Naive thymus-derived CD8-positive, alpha-beta T cell (primary cell): ENCODE measurements at regions not wholly inside any gene's neighbourhood (a gene's known extent, or its start where the extent isn't known, plus 50 kb on each side); places are given as distances from the start of the nearest gene placed in this dataset.

Experiments used
- ATAC-seq, 2 donors: fragments of 150-1000 bp; cut with Tn5 transposase in 1 of 2; sonication (Bioruptor Pico), chemical (Tn5 transposase) in 1 of 2; 1 replicate in 1 of 2; 2 replicates in 1 of 2; pipeline ENCODE4 v1.10.0; 2021; ENCODE audit warnings: mild to moderate bottlenecking in 2 of 2, moderate library complexity in 2 of 2
- POLR2A ChIA-PET: fragments of 350-600 bp; sonication (Branson Sonifier 250); formaldehyde crosslinking; loops from one replicate; lab custom pipeline; 2021; ENCODE audit warnings: antibody characterized with exemption; lab: Charles Lee
- DNase-seq, 10 donors: peaks; one replicate each; pipeline versions ENCODE4 v3.0.0 to v3.0.0-alpha.2; 2020 to 2022
- H3K27ac Mint-ChIP-seq, 10 donors: one replicate each; pipeline ENCODE4 v1.8.0; 2020 to 2022; ENCODE audit warnings: mild to moderate bottlenecking in 10 of 10, mixed read lengths in 10 of 10, moderate library complexity in 4 of 10, inconsistent platforms in 1 of 10
- H3K27me3 Mint-ChIP-seq, 5 donors: one replicate each; pipeline ENCODE4 v1.8.0; 2021 to 2022; ENCODE audit warnings: mixed read lengths in 5 of 5
- H3K36me3 Mint-ChIP-seq, 3 donors: one replicate each; pipeline ENCODE4 v1.8.0; 2020 to 2022; ENCODE audit warnings: mixed read lengths in 3 of 3, mild to moderate bottlenecking in 2 of 3, inconsistent platforms in 1 of 3
- H3K4me1 Mint-ChIP-seq, 4 donors: one replicate each; pipeline ENCODE4 v1.8.0; 2021 to 2022; ENCODE audit warnings: mixed read lengths in 4 of 4
- H3K4me3 Mint-ChIP-seq, 10 donors: one replicate each; pipeline ENCODE4 v1.8.0; 2020 to 2022; ENCODE audit warnings: mild to moderate bottlenecking in 10 of 10, mixed read lengths in 10 of 10, moderate library complexity in 6 of 10, inconsistent platforms in 1 of 10
- H3K9me3 Mint-ChIP-seq, 9 donors: one replicate each; pipeline ENCODE4 v1.8.0; 2020 to 2022; ENCODE audit warnings: mixed read lengths in 9 of 9, mild to moderate bottlenecking in 3 of 9, inconsistent platforms in 1 of 9, moderate library complexity in 1 of 9

DNA sequence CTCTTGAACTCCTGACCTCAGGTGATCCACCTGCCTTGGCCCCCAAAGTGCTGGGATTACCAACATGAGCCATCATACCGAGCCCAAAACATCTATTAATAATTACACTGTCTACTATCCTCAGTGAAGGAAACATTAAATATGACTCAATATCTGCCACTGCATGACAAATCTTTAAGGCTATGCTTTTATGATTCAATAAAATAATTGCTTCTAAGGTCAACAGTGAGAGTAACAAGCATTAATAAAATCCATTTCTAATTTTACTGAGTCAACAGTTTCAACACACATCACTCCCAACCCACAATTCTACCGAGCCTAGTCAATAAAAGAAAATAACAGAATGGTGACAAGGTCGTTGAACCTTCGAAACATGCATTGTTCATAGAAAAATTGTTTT lies 125.5 kb upstream of the CHRM3 start:
- no peaks in the 10 kb centered on the region for H3K36me3 Mint-ChIP-seq
- no peak for ATAC-seq
- no peaks in the 10 kb centered on the region for H3K4me1 Mint-ChIP-seq
- H3K27me3 Mint-ChIP-seq: peaks cover 0 to 10% (median 0%) of the 10 kb centered on the region in 5 donors
- H3K9me3 Mint-ChIP-seq: peaks cover 0 to 21% (median 4%) of the 10 kb centered on the region in 9 donors
- POLR2A ChIA-PET: no interaction called here
- no peak for DNase-seq
- H3K4me3 Mint-ChIP-seq: no peak overlapping the region
- no peak overlapping the region for H3K27ac Mint-ChIP-seq

DNA sequence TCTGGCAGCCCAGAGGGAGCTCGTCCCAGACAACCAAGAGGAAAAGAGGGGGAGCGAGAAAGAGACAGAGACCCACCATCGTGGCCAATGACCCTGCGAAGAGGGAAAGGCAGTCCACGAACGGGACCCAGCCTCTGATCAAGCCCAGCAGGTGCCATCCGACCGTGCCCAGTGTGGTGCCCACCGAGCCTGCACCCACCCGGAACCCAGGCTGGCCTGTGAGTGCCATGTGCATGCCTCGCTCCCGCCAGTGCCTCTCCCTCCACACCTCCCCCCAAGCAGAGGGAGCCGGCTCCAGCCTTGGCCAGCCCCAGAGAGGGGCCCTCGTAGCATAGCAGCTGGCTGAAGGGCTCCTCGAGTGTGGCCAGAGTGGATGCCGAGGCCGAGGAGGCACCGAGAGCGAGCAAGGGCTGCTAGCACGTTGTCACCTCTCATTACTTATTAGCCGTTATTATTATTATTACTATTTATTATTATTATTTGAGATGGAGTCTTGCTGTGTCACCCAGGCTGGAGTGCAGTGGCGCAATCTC lies 130.7 kb upstream of the CHRM3 start:
- H3K27me3 Mint-ChIP-seq: peaks cover 0 to 12% (median 0%) of the 10 kb centered on the region in 5 donors
- H3K27ac Mint-ChIP-seq: no peak overlapping the region
- no peaks in the 10 kb centered on the region for H3K36me3 Mint-ChIP-seq
- ATAC-seq: no peak
- H3K9me3 Mint-ChIP-seq: peaks cover 0 to 27% (median 5%) of the 10 kb centered on the region in 9 donors
- no peaks in the 10 kb centered on the region for H3K4me1 Mint-ChIP-seq
- no peak overlapping the region for H3K4me3 Mint-ChIP-seq
- POLR2A ChIA-PET: no interaction called here
- DNase-seq: no peak

DNA sequence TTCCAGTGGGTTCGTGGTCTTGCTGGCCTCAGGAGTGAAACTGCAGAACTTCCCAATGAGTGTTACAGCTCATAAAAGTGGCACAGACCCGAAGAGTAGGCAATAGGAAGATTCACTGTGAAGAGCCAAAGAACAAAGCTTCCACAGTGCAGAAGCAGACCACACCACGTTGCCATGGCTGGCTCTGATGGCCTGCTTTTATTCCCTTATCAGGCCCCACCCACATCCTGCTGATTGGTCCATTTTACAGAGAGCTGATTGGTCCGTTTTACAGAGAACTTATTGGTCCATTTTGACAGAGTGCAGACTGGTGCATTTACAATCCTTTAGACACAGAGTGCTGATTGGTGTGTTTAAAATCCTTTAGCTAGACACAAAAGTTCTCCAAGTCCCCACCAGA lies 131.4 kb upstream of the CHRM3 start:
- H3K36me3 Mint-ChIP-seq: no peaks in the 10 kb centered on the region
- no peak overlapping the region for H3K4me3 Mint-ChIP-seq
- POLR2A ChIA-PET: no interaction called here
- ATAC-seq (no peak), DNase-seq (no peak)
- H3K27ac Mint-ChIP-seq: no peak overlapping the region
- no peaks in the 10 kb centered on the region for H3K4me1 Mint-ChIP-seq
- peaks cover 0 to 12% (median 0%) of the 10 kb centered on the region in 5 donors for H3K27me3 Mint-ChIP-seq
- peaks cover 0 to 27% (median 5%) of the 10 kb centered on the region in 9 donors for H3K9me3 Mint-ChIP-seq

GRCh38 chr1:239253032-239253431 lies 133.3 kb upstream of the CHRM3 start:
- Mint-ChIP-seq H3K27me3 (peaks cover 0 to 7% (median 0%) of the 10 kb centered on the region in 5 donors), H3K9me3 (peaks cover 0 to 27% (median 5%) of the 10 kb centered on the region in 9 donors), H3K4me3 (no peak overlapping the region), H3K27ac (no peak overlapping the region), H3K4me1 (no peaks in the 10 kb centered on the region), H3K36me3 (no peaks in the 10 kb centered on the region)
- POLR2A ChIA-PET: no interaction called here
- ATAC-seq (no peak), DNase-seq (no peak)

GRCh38 chr1:239250353-239251035 lies 135.9 kb upstream of the CHRM3 start:
- H3K9me3 Mint-ChIP-seq: peaks cover 0 to 16% (median 0%) of the 10 kb centered on the region in 9 donors

GRCh38 chr1:239247285-239247684 lies 139.1 kb upstream of the CHRM3 start:
- Mint-ChIP-seq H3K4me1 (no peaks in the 10 kb centered on the region), H3K4me3 (no peak overlapping the region), H3K36me3 (no peaks in the 10 kb centered on the region), H3K9me3 (peaks cover 0 to 14% (median 0%) of the 10 kb centered on the region in 9 donors), H3K27me3 (peaks cover 0 to 5% (median 0%) of the 10 kb centered on the region in 5 donors), H3K27ac (no peak overlapping the region)
- ATAC-seq (no peak), DNase-seq (no peak)
- POLR2A ChIA-PET: no interaction called here

More at GRCh38 chr1:239250353-239251035, 135.9 kb upstream of the CHRM3 start:
- Mint-ChIP-seq H3K27me3 (peaks cover 0 to 5% (median 0%) of the 10 kb centered on the region in 5 donors), H3K4me3 (no peak overlapping the region), H3K27ac (no peak overlapping the region), H3K36me3 (no peaks in the 10 kb centered on the region), H3K4me1 (no peaks in the 10 kb centered on the region)
- DNase-seq (no peak), ATAC-seq (no peak)
- POLR2A ChIA-PET: no interaction called here

DNA sequence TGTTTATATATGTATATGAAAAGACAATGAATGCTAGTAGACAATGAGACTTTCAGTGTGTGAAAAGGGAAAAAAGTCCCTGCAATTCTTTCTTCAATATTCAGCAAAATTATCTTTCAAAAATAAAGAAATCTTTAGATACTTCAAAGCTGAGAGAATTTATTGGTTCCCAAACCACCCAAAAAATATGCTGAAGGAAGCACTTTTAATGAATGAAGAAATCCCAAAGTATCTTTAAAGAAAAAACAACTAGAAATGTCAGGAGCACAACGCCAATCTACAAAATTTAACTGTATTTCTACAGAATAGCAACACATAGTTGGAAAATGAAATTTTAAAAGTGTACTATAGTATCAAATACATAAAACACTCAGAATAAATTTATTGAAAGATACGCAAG lies 142.3 kb upstream of the CHRM3 start:
- DNase-seq (no peak), ATAC-seq (no peak)
- no peak overlapping the region for H3K4me3 Mint-ChIP-seq
- no peaks in the 10 kb centered on the region for H3K4me1 Mint-ChIP-seq
- H3K9me3 Mint-ChIP-seq: peaks cover 0 to 3% (median 0%) of the 10 kb centered on the region in 9 donors
- H3K27me3 Mint-ChIP-seq: peaks cover 0 to 2% (median 0%) of the 10 kb centered on the region in 5 donors
- no peak overlapping the region for H3K27ac Mint-ChIP-seq
- no peaks in the 10 kb centered on the region for H3K36me3 Mint-ChIP-seq
- POLR2A ChIA-PET: no interaction called here

DNA sequence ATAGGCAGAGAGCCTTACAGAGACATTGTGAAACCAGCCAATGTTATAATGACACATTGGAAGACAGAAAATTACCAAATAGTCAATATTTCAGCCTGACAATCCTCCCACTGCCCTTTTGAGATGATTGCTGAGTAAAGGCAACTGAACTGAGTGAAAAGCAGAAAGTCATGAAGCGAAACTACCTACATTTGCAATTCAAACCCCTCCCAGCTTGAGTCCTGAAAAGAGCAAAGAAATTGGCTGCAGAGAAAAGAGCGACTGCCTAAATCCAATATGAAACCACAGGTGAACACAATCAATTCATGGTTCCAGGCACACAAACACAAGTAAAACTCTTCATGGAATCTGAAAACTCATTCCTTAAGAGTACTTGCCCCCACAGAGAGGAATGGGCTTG lies 143.4 kb upstream of the CHRM3 start:
- Mint-ChIP-seq H3K27ac (no peak overlapping the region), H3K36me3 (no peaks in the 10 kb centered on the region), H3K4me3 (no peak overlapping the region), H3K4me1 (no peaks in the 10 kb centered on the region), H3K9me3 (peaks cover 0 to 3% (median 0%) of the 10 kb centered on the region in 9 donors), H3K27me3 (peaks cover 0 to 2% (median 0%) of the 10 kb centered on the region in 5 donors)
- POLR2A ChIA-PET: no interaction called here
- no peak for DNase-seq
- ATAC-seq: no peak

DNA sequence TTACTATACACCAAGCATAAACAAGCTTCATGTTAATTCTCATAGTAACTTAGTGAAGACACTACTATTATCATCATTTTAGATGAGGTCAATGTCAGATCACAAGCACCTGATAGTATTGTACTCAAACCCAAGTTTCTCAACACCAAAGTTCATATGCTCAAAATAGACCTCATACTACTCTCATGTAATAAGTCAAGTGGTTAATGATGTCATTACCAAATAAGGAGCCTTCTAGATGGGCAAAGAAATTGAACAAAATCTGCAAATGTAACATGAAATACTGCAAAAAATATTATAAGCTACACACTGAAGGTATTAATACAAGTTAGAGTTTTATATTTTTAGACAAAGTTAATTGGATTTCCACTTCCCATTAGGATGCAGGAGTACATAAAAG lies 144.0 kb upstream of the CHRM3 start:
- DNase-seq: no peak
- no peak overlapping the region for H3K27ac Mint-ChIP-seq
- H3K4me1 Mint-ChIP-seq: no peaks in the 10 kb centered on the region
- ATAC-seq: no peak
- H3K36me3 Mint-ChIP-seq: no peaks in the 10 kb centered on the region
- peaks cover 0 to 2% (median 0%) of the 10 kb centered on the region in 5 donors for H3K27me3 Mint-ChIP-seq
- POLR2A ChIA-PET: no interaction called here
- H3K4me3 Mint-ChIP-seq: no peak overlapping the region
- H3K9me3 Mint-ChIP-seq: peaks cover 0 to 3% (median 0%) of the 10 kb centered on the region in 9 donors

- Mint-ChIP-seq H3K27me3 (peaks cover 0 to 2% (median 0%) of the 10 kb centered on the region in 5 donors), H3K4me1 (no peaks in the 10 kb centered on the region), H3K9me3 (peaks cover 0 to 3% (median 0%) of the 10 kb centered on the region in 9 donors), H3K4me3 (no peak overlapping the region), H3K36me3 (no peaks in the 10 kb centered on the region), H3K27ac (no peak overlapping the region)
- ATAC-seq: no peak
- POLR2A ChIA-PET: no interaction called here
- no peak for DNase-seq
Measured at GRCh38 chr1:239240736-239241135, 145.6 kb upstream of the CHRM3 start.

DNA sequence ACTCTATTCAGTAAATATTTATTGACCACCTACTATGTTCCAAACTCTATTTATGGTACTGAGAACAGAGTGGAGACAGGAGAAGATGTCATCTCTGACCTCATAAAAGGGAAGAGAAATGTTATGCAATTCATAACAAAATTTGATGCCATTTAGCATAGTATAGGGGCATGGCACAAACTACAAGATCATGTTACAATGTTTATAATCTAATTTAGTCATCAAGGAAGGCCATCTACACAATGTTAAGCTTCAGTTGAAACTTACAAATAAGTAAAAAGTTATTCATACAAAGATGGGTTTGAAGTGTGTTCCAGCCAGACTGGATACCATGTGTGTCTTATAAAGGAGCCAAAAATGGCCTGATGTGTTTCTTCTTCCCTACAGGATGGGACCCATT lies 146.8 kb upstream of the CHRM3 start:
- POLR2A ChIA-PET: no interaction called here
- Mint-ChIP-seq H3K27me3 (no peaks in the 10 kb centered on the region), H3K27ac (no peak overlapping the region)

DNA sequence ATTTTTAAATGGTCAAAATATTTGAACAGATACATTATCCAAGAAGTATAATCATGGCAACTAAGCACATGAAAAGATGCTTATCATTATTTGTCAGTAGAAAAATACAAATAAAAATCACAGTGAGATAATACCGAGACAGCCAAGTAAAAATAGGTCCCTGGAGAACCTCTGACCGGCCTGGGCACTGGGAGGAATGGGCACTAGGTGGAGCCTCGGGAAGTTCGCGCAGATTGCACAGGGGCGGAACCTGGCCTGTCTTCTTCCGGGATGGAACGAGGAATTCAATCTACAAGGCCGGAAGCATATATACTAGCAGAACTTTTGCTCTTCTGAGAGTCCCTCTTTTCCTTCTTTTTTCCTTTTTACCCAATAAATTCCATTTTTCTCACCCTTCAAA lies 148.5 kb upstream of the CHRM3 start:
- Mint-ChIP-seq H3K27ac (no peak overlapping the region), H3K4me3 (no peak overlapping the region), H3K4me1 (no peaks in the 10 kb centered on the region), H3K9me3 (peaks cover 0 to 2% (median 0%) of the 10 kb centered on the region in 9 donors), H3K36me3 (no peaks in the 10 kb centered on the region), H3K27me3 (no peaks in the 10 kb centered on the region)
- ATAC-seq: no peak
- DNase-seq: no peak
- POLR2A ChIA-PET: no interaction called here

More for the DNA sequence above, 146.8 kb upstream of the CHRM3 start:
- H3K4me3 Mint-ChIP-seq: no peak overlapping the region
- no peaks in the 10 kb centered on the region for H3K36me3 Mint-ChIP-seq
- H3K4me1 Mint-ChIP-seq: no peaks in the 10 kb centered on the region
- peaks cover 0 to 3% (median 0%) of the 10 kb centered on the region in 9 donors for H3K9me3 Mint-ChIP-seq
- no peak for DNase-seq
- no peak for ATAC-seq

GRCh38 chr1:239233626-239234025 lies 152.7 kb upstream of the CHRM3 start:
- Mint-ChIP-seq H3K27ac (no peak overlapping the region), H3K36me3 (no peaks in the 10 kb centered on the region), H3K9me3 (peaks cover 0 to 10% (median 2%) of the 10 kb centered on the region in 9 donors), H3K27me3 (peaks cover 0 to 4% (median 0%) of the 10 kb centered on the region in 5 donors), H3K4me3 (no peak overlapping the region), H3K4me1 (no peaks in the 10 kb centered on the region)
- POLR2A ChIA-PET: no interaction called here
- DNase-seq (no peak), ATAC-seq (no peak)
